Small intestine (tissue), 7 donors: ENCODE measurements at regions not wholly inside any gene's neighbourhood (a gene's known extent, or its start where the extent isn't known, plus 50 kb on each side); places are given as distances from the start of the nearest gene placed in this dataset.

ENCODE experiments used
- DNase-seq, 2 donors: peaks; one replicate each; pipeline versions ENCODE4 v3.0.0 to v3.0.0-alpha.2; 2013
- FAIRE-seq: peaks from 2 replicates; lab custom pipeline; 2012; peaks lifted over from hg19 to GRCh38; lab: Jason Lieb, UNC
- H3K27ac ChIP-seq, 3 donors: one replicate each; pipeline ENCODE4 v1.5.1; 2013; ENCODE audit warnings: low read length in 2 of 3, mild to moderate bottlenecking in 2 of 3, control low read depth in 1 of 3, inconsistent platforms in 1 of 3, low read depth in 1 of 3, moderate library complexity in 1 of 3
- H3K27me3 ChIP-seq, 3 donors: one replicate each; pipeline ENCODE4 v1.6.1; 2013; ENCODE audit warnings: low read length in 3 of 3, inconsistent platforms in 1 of 3; ENCODE audit not compliant: control insufficient read depth in 3 of 3, insufficient read depth in 3 of 3
- H3K36me3 ChIP-seq, 3 donors: one replicate each; pipeline ENCODE4 v1.6.1; 2013; ENCODE audit warnings: low read length in 3 of 3, inconsistent platforms in 1 of 3, low read depth in 1 of 3, mild to moderate bottlenecking in 1 of 3, moderate library complexity in 1 of 3; ENCODE audit not compliant: control insufficient read depth in 3 of 3, insufficient read depth in 2 of 3
- H3K4me1 ChIP-seq, 3 donors: one replicate each; pipeline ENCODE4 v1.6.1; 2013; ENCODE audit warnings: low read length in 2 of 3, inconsistent platforms in 1 of 3, low read depth in 1 of 3, mild to moderate bottlenecking in 1 of 3, moderate library complexity in 1 of 3; ENCODE audit not compliant: control insufficient read depth in 3 of 3, insufficient read depth in 2 of 3
- H3K4me3 ChIP-seq, 3 donors: one replicate each; pipeline ENCODE4 v1.5.1; 2013; ENCODE audit warnings: low read length in 3 of 3, control low read depth in 1 of 3, inconsistent platforms in 1 of 3, low read depth in 1 of 3, mild to moderate bottlenecking in 1 of 3, moderate library complexity in 1 of 3
- H3K9me3 ChIP-seq, 2 donors: one replicate each; pipeline ENCODE4 v1.6.1; 2013; ENCODE audit warnings: low read depth in 1 of 2, low read length in 1 of 2; ENCODE audit not compliant: control insufficient read depth in 2 of 2, insufficient read depth in 1 of 2
- WGBS, 3 donors: extraction: QIAGEN DNeasy Blood & Tissue Kit; methylation state at CpG; one replicate each; pipeline ENCODE4 v1.1.7; 2013; 5-methylcytosine and 5-hydroxymethylcytosine counted together
- donor health status: healthy with polysubstance abuse.
- donor health status: control.
- donor health status: control.
- donor health status: Bipolar disorder and iron deficiency.
- donor health status: healthy.

DNA sequence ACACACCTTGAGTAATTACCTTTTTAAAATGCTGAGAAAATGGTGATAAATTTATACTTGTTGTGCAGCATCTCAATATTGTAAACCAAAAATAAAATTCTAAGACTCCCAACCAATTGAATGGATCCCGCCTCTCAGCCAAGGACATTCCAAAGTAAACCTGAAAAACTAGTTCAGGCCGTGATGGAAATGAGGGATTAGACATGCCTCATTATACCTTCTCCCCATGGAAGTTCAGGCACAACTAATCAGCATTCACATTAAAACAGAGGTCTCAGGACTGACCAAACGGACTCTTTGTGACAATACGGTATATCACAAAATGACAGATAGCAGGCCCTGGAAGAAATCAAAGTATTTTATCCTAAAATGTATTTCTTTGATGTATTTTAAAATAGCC is 907.4 kb upstream of the RAG2 start:
- 55 to 76% (median 60%) methylated on average over 4 of the region's 4 CpGs for WGBS, 3 donors
- no peak for FAIRE-seq
- DNase-seq = peak; percentile 36 to 48
- Histone ChIP-seq H3K4me1 (peaks cover 0 to 33% (median 3%) of the 10 kb centered on the region in 3 donors), H3K27ac (peak overlapping the region in 2 of 3 donors; percentile 8 to 87), H3K36me3 (no peaks in the 10 kb centered on the region), H3K4me3 (no peak overlapping the region), H3K9me3 (peaks cover 0 to 3% of the 10 kb centered on the region in 2 donors), H3K27me3 (no peaks in the 10 kb centered on the region)

DNA sequence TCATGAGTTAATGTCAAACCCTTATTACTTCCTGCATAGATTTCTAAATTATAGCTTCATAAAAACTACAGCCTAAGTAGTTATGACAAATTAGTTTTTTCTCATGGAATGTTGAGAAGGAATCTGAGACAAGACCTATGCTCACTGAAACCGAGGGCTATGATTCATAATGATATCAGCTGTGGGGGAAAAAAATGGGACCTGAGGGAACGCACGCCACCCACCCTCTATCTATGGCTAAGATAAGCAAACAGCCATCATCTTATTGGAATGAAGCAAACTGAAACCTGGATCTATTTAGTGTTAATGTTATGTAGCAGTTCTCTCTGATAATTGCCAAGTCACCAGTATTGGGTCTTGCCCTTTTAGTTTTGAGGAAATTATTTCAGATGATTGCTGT is 906.9 kb upstream of the RAG2 start:
- Histone ChIP-seq H3K27me3 (no peaks in the 10 kb centered on the region), H3K9me3 (peaks cover 0 to 3% of the 10 kb centered on the region in 2 donors), H3K4me1 (peaks cover 0 to 33% (median 3%) of the 10 kb centered on the region in 3 donors), H3K27ac (peak overlapping the region in 1 of 3 donors; percentile 87), H3K4me3 (no peak overlapping the region), H3K36me3 (no peaks in the 10 kb centered on the region)
- DNase-seq = peak; percentile 82 to 84
- no peak for FAIRE-seq
- 16 to 37% (median 29%) methylated on average over 3 of the region's 3 CpGs for WGBS, 3 donors

DNA sequence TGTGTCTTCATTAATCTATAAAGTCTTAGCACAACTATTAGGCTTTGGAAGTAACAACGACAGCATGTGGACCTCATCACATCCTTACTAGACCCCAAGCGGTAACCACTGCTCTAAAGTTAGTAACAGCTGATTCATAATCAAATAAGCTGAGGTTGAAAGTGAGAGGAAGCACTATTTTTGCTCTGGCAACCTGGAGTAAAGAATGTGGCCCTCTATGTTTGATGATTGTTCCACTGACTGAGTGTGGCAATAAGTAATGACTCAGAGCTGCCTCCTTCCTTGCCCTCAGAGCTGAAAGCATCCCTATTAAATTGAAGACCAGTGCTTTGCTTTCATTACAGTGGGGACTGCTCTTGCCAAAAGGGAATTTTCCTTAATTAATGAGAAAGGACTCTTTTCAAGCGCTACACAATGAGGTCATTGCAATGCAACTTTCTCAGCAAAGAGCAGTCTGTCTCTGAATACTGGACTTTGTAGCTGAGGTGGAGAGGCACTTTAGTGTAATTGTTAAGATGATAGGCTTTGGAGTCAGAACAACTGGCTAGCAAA is 906.1 kb upstream of the RAG2 start:
- Histone ChIP-seq H3K27me3 (no peaks in the 10 kb centered on the region), H3K4me3 (no peak overlapping the region), H3K27ac (peak overlapping the region in 2 of 3 donors; percentile 68 to 87), H3K36me3 (no peaks in the 10 kb centered on the region), H3K9me3 (peaks cover 0 to 5% of the 10 kb centered on the region in 2 donors), H3K4me1 (peaks cover 0 to 33% (median 3%) of the 10 kb centered on the region in 3 donors)
- peak; percentile 85 to 89 for DNase-seq
- WGBS, 3 donors = 35 to 48% (median 43%) methylated on average over 3 of the region's 3 CpGs
- no peak for FAIRE-seq

DNA sequence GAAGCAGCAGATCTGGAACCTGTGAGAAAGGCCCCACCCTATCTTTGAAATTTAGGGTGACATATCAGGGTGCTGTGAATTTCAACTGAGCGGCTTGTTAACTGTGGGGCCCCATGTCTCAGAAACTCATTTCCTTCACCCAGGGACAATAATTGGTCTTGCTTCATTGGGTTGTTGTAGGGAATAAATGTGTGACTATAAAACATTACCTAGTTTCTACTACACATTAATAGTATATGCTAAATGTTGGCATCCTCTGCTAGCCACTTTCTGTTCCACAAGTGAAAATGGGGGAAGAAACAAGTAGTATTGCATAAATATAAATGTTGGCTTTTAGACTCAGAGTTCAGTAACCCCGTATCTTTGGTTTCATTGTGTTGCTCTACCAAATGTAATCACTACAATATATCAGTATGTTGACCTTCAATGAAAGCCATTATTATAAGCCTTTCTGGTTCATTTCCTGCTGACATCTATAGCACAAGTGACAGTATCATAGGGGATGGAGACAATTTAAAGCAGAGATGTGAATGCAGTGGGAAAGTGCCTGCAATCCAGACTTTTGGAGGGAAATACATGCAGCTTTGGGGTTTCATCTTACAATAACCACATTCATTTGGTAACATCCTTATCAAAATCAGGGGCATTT is 905.5 kb upstream of the RAG2 start:
- FAIRE-seq (no peak), DNase-seq (peak in 1 of 2 donors; percentile 42)
- no peaks in the 10 kb centered on the region for H3K36me3 ChIP-seq
- H3K27ac ChIP-seq = peak overlapping the region in 2 of 3 donors; percentile 78 to 87
- 61 to 82% (median 61%) methylated on average over 2 of the region's 2 CpGs for WGBS, 3 donors
- peaks cover 0 to 33% (median 3%) of the 10 kb centered on the region in 3 donors for H3K4me1 ChIP-seq
- peaks cover 0 to 5% of the 10 kb centered on the region in 2 donors for H3K9me3 ChIP-seq
- no peak overlapping the region for H3K4me3 ChIP-seq
- H3K27me3 ChIP-seq = no peaks in the 10 kb centered on the region

DNA sequence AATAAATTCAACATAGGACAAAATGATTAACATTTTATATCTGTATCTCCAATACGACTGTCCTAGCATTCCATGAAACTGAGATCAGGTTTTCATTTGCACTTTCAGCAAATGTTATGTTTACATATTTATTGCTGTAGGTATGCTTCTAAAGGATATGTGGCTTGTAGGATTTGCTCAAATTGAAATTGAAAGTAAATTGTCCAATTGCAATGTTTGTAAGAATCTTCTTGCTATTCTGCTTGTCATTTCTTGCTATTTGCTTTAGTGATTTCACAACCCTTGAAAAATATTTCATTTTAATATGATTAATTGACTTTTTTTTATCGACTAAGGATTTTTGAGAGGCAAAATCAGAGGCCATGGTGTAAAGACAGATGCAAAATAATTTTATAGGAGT is 904.2 kb upstream of the RAG2 start:
- no peak for FAIRE-seq
- WGBS, 3 donors = 55 to 80% (median 65%) methylated on average over 2 of the region's 2 CpGs
- Histone ChIP-seq H3K27ac (peak overlapping the region in 1 of 3 donors; percentile 87), H3K36me3 (no peaks in the 10 kb centered on the region), H3K4me3 (no peak overlapping the region), H3K27me3 (no peaks in the 10 kb centered on the region), H3K9me3 (peaks cover 0 to 5% of the 10 kb centered on the region in 2 donors), H3K4me1 (peaks cover 0 to 33% (median 3%) of the 10 kb centered on the region in 3 donors)
- peak; percentile 20 to 24 for DNase-seq

DNA sequence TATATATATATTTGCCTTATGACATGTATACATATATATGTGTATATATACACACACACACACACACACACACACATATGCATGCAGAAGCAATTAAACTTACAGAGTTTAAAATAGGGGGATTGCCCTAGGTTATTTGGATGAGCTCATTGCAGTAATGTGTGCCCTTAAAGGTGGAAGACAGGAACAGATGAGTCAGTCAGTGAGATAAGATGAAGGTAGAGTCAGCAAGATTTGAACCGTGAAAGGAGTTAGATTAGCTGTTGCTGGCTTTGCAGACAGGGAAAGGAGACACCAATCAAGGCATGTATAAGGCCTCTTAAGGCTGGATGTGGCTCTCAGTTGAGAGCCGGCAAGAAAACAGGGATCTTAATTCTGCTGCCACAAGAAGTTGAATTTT is 902.4 kb upstream of the RAG2 start:
- Histone ChIP-seq H3K27me3 (no peaks in the 10 kb centered on the region), H3K4me3 (no peak overlapping the region), H3K9me3 (peaks cover 0 to 2% of the 10 kb centered on the region in 2 donors), H3K27ac (peak overlapping the region in 2 of 3 donors; percentile 41 to 57), H3K4me1 (peaks cover 0 to 24% (median 3%) of the 10 kb centered on the region in 3 donors), H3K36me3 (no peaks in the 10 kb centered on the region)
- FAIRE-seq (no peak), DNase-seq (peak; percentile 67 to 88)
- 39 to 66% (median 58%) methylated on average over 2 of the region's 2 CpGs for WGBS, 3 donors

DNA sequence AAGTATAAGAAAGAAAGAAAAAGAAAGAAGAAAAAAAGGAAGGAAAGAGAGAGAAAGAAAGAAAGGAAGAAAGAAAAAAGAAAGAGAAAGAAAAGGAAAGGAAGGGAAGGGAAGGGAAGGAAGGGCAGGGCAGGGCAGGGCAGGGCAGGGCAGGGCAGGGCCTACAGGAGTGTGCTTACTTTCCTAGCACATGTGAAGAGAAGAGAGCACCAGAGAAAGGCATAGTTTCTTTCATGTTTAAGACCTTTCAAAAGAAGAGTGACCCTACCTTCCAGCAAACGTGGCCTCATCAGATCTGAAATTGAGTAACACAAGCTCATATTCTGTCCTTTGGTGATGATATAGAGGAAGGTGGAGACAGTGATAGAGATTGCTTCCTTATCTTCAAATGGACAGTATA is 899.3 kb upstream of the RAG2 start:
- H3K4me3 ChIP-seq = no peak overlapping the region
- H3K27me3 ChIP-seq = no peaks in the 10 kb centered on the region
- H3K9me3 ChIP-seq = peaks cover 0 to 2% of the 10 kb centered on the region in 2 donors
- H3K4me1 ChIP-seq = peaks cover 0 to 3% (median 0%) of the 10 kb centered on the region in 3 donors
- peak; percentile 5 to 54 for DNase-seq
- peak overlapping the region in 1 of 3 donors; percentile 2 for H3K27ac ChIP-seq
- 41 to 69% (median 50%) methylated on average over 1 of the region's 1 CpG for WGBS, 3 donors
- FAIRE-seq = no peak
- H3K36me3 ChIP-seq = no peaks in the 10 kb centered on the region

DNA sequence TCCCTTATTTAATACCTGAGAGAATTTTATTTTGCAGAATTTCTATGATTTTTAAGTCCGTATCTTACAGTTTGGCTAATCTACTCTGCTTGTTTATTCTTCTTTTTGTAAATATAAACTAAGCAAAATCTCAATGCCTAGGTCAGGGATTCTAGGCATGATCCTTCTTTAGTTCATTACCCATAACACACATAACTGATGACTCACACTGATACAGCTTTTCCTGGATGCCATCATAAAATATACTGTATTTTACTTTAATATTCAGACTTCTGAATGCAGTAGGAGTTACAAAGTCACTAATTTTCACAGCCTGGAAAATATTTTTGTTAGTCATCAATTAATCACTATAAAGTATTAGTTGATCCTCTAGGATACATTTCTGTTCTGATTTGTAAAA is 898.2 kb upstream of the RAG2 start:
- Histone ChIP-seq H3K4me1 (peaks cover 0 to 3% (median 0%) of the 10 kb centered on the region in 3 donors), H3K27me3 (no peaks in the 10 kb centered on the region), H3K4me3 (no peak overlapping the region), H3K36me3 (no peaks in the 10 kb centered on the region), H3K9me3 (peaks cover 0 to 2% of the 10 kb centered on the region in 2 donors), H3K27ac (no peak overlapping the region)
- no peak for FAIRE-seq
- WGBS, 3 donors = 75 to 89% (median 85%) methylated on average over 1 of the region's 1 CpG
- DNase-seq = no peak
